Neural cell (in vitro differentiated cells): ENCODE measurements at regions not wholly inside any gene's neighbourhood (a gene's known extent, or its start where the extent isn't known, plus 50 kb on each side); places are given as distances from the start of the nearest gene placed in this dataset.

Experiments
- H2AFZ ChIP-seq: fragments of 200-600, 300-800 bp; sonication (generic), shearing (Covaris generic); 2 replicates; pipeline ENCODE4 v1.6.0; 2014; ENCODE audit warnings: low read depth, mild to moderate bottlenecking, antibody characterized with exemption, low read length, moderate library complexity
- H3F3A ChIP-seq: fragments of 200-600 bp; shearing (Covaris generic); 2 replicates; pipeline ENCODE4 v1.6.1; 2016; ENCODE audit warnings: mild to moderate bottlenecking, moderate library complexity, mixed read lengths, antibody characterized with exemption, low read length; ENCODE audit not compliant: insufficient read depth, poor library complexity, severe bottlenecking
- H3K27ac ChIP-seq: fragments of 200-600, 300-800 bp; sonication (generic), shearing (Covaris generic); 2 replicates; pipeline ENCODE4 v1.5.1; 2014; ENCODE audit warnings: mild to moderate bottlenecking, low read length, moderate library complexity
- H3K27me3 ChIP-seq: fragments of 300-800, 200-600 bp; sonication (generic), shearing (Covaris generic); 2 replicates; pipeline ENCODE4 v1.6.0; 2014; ENCODE audit warnings: mild to moderate bottlenecking, low read depth, low read length, moderate library complexity; ENCODE audit not compliant: insufficient read depth
- H3K36me3 ChIP-seq: fragments of 300-800, 200-600 bp; sonication (generic), shearing (Covaris generic); 2 replicates; pipeline ENCODE4 v1.5.1; 2014; ENCODE audit warnings: mild to moderate bottlenecking, antibody characterized with exemption, low read length, moderate library complexity; ENCODE audit not compliant: insufficient read depth
- H3K4me2 ChIP-seq: fragments of 300-800, 200-600 bp; sonication (generic), shearing (Covaris generic); 2 replicates; pipeline ENCODE4 v1.6.0; 2014; ENCODE audit warnings: mild to moderate bottlenecking, low read length
- H3K4me3 ChIP-seq: fragments of 300-800, 200-600 bp; sonication (generic), shearing (Covaris generic); 2 replicates; pipeline ENCODE4 v1.5.1; 2014; ENCODE audit warnings: mild to moderate bottlenecking, low read length, moderate library complexity
- H3K79me2 ChIP-seq: fragments of 200-600 bp; shearing (Covaris generic); replicated peaks from 2 replicates; pipeline ENCODE4 v1.6.0; 2014; ENCODE audit warnings: mild to moderate bottlenecking, low read length, moderate library complexity; ENCODE audit not compliant: insufficient read depth
- H3K9ac ChIP-seq: fragments of 300-800, 200-600 bp; sonication (generic), shearing (Covaris generic); 2 replicates; pipeline ENCODE4 v1.6.1; 2016; ENCODE audit warnings: mild to moderate bottlenecking, low read length, mixed read lengths
- H3K9me2 ChIP-seq: fragments of 200-600 bp; shearing (Covaris generic); 2 replicates; pipeline ENCODE4 v1.6.1; 2016; ENCODE audit warnings: mild to moderate bottlenecking, low read length, mixed read lengths; ENCODE audit not compliant: insufficient read depth
- H3K9me3 ChIP-seq: fragments of 200-600, 300-800 bp; sonication (generic), shearing (Covaris generic); 2 replicates; pipeline ENCODE4 v1.6.1; 2016; ENCODE audit warnings: mild to moderate bottlenecking, mixed run types, low read length, moderate library complexity, mixed read lengths
- H4K20me1 ChIP-seq: fragments of 200-600 bp; shearing (Covaris generic); 2 replicates; pipeline ENCODE4 v1.6.1; 2016; ENCODE audit warnings: mild to moderate bottlenecking, mixed run types; ENCODE audit not compliant: insufficient read depth
- EP300 ChIP-seq: fragments of 450-650 bp; conservative IDR thresholded peaks from 2 replicates; pipeline ENCODE4 v1.6.1; 2014; ENCODE audit warnings: antibody characterized with exemption, mild to moderate bottlenecking, moderate library complexity; ENCODE audit not compliant: poor library complexity, severe bottlenecking
- EZH2 ChIP-seq: fragments of 200-600, 300-800 bp; shearing (Covaris generic), sonication (generic); IDR thresholded peaks from 2 replicates; pipeline ENCODE4 v1.6.1; 2014; ENCODE audit warnings: antibody characterized with exemption, low read length, borderline replicate concordance, mild to moderate bottlenecking; ENCODE audit not compliant: insufficient read depth, poor library complexity, severe bottlenecking
- POLR2AphosphoS5 ChIP-seq: IDR thresholded peaks from 2 replicates; pipeline ENCODE4 v1.6.1; 2012
- RAD21 ChIP-seq: fragments of 450-650 bp; conservative IDR thresholded peaks from 2 replicates; pipeline ENCODE4 v1.6.1; 2014; ENCODE audit warnings: antibody characterized with exemption, mild to moderate bottlenecking, moderate library complexity
- SMC3 ChIP-seq: fragments of 450-650 bp; conservative IDR thresholded peaks from 2 replicates; pipeline ENCODE4 v1.6.1; 2014; ENCODE audit warnings: antibody characterized with exemption, mild to moderate bottlenecking, moderate library complexity; ENCODE audit not compliant: poor library complexity
- TF ChIP-seq, protein P1 (sequence below): fragments of 450-650 bp; IDR thresholded peaks from 2 replicates; pipeline ENCODE4 v1.5.1; 2014; ENCODE audit warnings: antibody characterized with exemption, mild to moderate bottlenecking, moderate library complexity; ENCODE audit not compliant: poor library complexity, severe bottlenecking
- TF ChIP-seq, protein P2 (sequence below): IDR thresholded peaks from 2 replicates; pipeline ENCODE4 v1.6.1; 2012; ENCODE audit warnings: borderline replicate concordance

GRCh38 chr12:46900734-46901463, 75.1 kb upstream of the SLC38A4 start:
- no peaks in the 10 kb centered on the region for H3K27me3 ChIP-seq
- no peak overlapping the region for H3K27ac ChIP-seq
- H3K9ac ChIP-seq, result no peak overlapping the region
- H2AFZ ChIP-seq, result no peak overlapping the region
- no peaks in the 10 kb centered on the region for H3K79me2 ChIP-seq
- H3K36me3 ChIP-seq, result no peaks in the 10 kb centered on the region
- H3K9me2 ChIP-seq, result no peaks in the 10 kb centered on the region
- H4K20me1 ChIP-seq, result no peaks in the 10 kb centered on the region
- H3K4me3 ChIP-seq, result no peak overlapping the region
- no peak overlapping the region for H3K4me2 ChIP-seq
- H3K9me3 ChIP-seq, result no peaks in the 10 kb centered on the region
- H3F3A ChIP-seq, result no peaks in the 10 kb centered on the region
- TF ChIP-seq EZH2 (no peak), EP300 (no peak), RAD21 (no peak), SMC3 (no peak)
- TF ChIP-seq, protein P1, sequence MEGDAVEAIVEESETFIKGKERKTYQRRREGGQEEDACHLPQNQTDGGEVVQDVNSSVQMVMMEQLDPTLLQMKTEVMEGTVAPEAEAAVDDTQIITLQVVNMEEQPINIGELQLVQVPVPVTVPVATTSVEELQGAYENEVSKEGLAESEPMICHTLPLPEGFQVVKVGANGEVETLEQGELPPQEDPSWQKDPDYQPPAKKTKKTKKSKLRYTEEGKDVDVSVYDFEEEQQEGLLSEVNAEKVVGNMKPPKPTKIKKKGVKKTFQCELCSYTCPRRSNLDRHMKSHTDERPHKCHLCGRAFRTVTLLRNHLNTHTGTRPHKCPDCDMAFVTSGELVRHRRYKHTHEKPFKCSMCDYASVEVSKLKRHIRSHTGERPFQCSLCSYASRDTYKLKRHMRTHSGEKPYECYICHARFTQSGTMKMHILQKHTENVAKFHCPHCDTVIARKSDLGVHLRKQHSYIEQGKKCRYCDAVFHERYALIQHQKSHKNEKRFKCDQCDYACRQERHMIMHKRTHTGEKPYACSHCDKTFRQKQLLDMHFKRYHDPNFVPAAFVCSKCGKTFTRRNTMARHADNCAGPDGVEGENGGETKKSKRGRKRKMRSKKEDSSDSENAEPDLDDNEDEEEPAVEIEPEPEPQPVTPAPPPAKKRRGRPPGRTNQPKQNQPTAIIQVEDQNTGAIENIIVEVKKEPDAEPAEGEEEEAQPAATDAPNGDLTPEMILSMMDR, result no peak
- TF ChIP-seq, protein P2, sequence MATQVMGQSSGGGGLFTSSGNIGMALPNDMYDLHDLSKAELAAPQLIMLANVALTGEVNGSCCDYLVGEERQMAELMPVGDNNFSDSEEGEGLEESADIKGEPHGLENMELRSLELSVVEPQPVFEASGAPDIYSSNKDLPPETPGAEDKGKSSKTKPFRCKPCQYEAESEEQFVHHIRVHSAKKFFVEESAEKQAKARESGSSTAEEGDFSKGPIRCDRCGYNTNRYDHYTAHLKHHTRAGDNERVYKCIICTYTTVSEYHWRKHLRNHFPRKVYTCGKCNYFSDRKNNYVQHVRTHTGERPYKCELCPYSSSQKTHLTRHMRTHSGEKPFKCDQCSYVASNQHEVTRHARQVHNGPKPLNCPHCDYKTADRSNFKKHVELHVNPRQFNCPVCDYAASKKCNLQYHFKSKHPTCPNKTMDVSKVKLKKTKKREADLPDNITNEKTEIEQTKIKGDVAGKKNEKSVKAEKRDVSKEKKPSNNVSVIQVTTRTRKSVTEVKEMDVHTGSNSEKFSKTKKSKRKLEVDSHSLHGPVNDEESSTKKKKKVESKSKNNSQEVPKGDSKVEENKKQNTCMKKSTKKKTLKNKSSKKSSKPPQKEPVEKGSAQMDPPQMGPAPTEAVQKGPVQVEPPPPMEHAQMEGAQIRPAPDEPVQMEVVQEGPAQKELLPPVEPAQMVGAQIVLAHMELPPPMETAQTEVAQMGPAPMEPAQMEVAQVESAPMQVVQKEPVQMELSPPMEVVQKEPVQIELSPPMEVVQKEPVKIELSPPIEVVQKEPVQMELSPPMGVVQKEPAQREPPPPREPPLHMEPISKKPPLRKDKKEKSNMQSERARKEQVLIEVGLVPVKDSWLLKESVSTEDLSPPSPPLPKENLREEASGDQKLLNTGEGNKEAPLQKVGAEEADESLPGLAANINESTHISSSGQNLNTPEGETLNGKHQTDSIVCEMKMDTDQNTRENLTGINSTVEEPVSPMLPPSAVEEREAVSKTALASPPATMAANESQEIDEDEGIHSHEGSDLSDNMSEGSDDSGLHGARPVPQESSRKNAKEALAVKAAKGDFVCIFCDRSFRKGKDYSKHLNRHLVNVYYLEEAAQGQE, result no peak

DNA sequence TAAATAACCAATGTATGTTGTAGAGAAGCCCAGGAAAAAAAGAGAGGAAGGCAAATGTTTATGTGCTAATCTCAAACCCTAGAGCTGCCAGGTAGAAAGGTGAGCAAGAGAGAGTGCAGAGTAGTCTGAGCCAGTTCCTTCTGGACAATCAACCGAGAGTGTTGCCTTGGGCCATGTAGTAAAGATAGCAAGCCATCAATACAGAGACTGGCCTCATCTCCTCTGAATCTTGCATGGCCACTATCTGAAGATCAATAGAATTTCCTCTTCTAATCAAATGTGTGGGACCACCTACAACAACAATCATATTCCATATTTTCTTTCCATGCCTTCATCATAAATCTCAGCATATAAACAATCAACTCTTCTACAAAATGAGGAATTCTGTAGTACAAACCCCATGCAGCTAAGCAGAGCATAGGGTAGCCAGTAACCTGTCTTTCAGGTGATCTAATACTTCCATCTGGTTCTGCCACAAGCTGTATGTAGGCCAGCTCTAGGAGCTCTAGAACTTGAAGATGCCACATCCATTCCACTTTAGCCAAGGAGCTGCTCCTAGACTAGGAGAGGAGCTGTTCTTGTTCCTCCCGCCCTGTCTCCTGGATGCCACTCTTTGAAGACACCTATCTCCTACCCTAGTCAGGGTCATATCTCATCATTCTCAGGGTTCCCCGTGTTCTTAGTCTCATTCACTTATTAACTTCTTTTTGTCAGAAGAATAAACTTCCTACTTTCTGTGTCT, 75.8 kb upstream of the SLC38A4 start:
- H3K4me3 ChIP-seq, result no peak overlapping the region
- no peak overlapping the region for H2AFZ ChIP-seq
- no peaks in the 10 kb centered on the region for H3K9me2 ChIP-seq
- no peak overlapping the region for H3K9ac ChIP-seq
- H3K9me3 ChIP-seq, result no peaks in the 10 kb centered on the region
- no peaks in the 10 kb centered on the region for H3K27me3 ChIP-seq
- H3K4me2 ChIP-seq, result no peak overlapping the region
- H4K20me1 ChIP-seq, result no peaks in the 10 kb centered on the region
- H3K36me3 ChIP-seq, result no peaks in the 10 kb centered on the region
- no peak overlapping the region for H3K27ac ChIP-seq
- no peaks in the 10 kb centered on the region for H3F3A ChIP-seq
- H3K79me2 ChIP-seq, result no peaks in the 10 kb centered on the region
- TF ChIP-seq, protein P2, result no peak
- no peak for TF ChIP-seq POLR2AphosphoS5
